CD14-positive monocyte (primary cell): ENCODE measurements at regions not wholly inside any gene's neighbourhood (a gene's known extent, or its start where the extent isn't known, plus 50 kb on each side); places are given as distances from the start of the nearest gene placed in this dataset.

Source experiments
- DNase-seq, 3 donors: peaks; one replicate each; pipeline ENCODE4 v3.0.0-alpha.2; 2011 to 2022
- H2AFZ ChIP-seq: 2 replicates; pipeline ENCODE4 v1.6.0; 2012; ENCODE audit warnings: mild to moderate bottlenecking, low read depth, low read length, inconsistent platforms; ENCODE audit not compliant: insufficient read depth, poor library complexity, severe bottlenecking
- H3K27ac ChIP-seq, 2 donors: 1 replicate in 1 of 2; 2 replicates in 1 of 2; pipeline ENCODE4 v1.5.1; 2012 to 2013; ENCODE audit warnings: low read length in 2 of 2, control low read depth in 1 of 2, inconsistent platforms in 1 of 2, low read depth in 1 of 2, mild to moderate bottlenecking in 1 of 2
- H3K27me3 ChIP-seq, 2 donors: one replicate each; pipeline versions ENCODE4 v1.6.0 to v1.6.1; 2011 to 2013; ENCODE audit warnings: low read length in 2 of 2; ENCODE audit not compliant: control insufficient read depth in 2 of 2, insufficient read depth in 2 of 2
- H3K36me3 ChIP-seq, 2 donors: replicated peaks in 1 of 2; 1 replicate in 1 of 2; 2 replicates in 1 of 2; pipeline versions ENCODE4 v1.5.1 to v1.6.1; 2012 to 2013; ENCODE audit warnings: low read length in 2 of 2, control low read depth in 1 of 2, inconsistent platforms in 1 of 2, mild to moderate bottlenecking in 1 of 2; ENCODE audit not compliant: insufficient read depth in 2 of 2, control insufficient read depth in 1 of 2
- H3K4me1 ChIP-seq, 2 donors: 1 replicate in 1 of 2; 2 replicates in 1 of 2; pipeline versions ENCODE4 v1.5.1 to v1.6.1; 2012 to 2013; ENCODE audit warnings: low read length in 2 of 2, control low read depth in 1 of 2, inconsistent platforms in 1 of 2, mild to moderate bottlenecking in 1 of 2, moderate library complexity in 1 of 2; ENCODE audit not compliant: insufficient read depth in 2 of 2, control insufficient read depth in 1 of 2
- H3K4me2 ChIP-seq: replicated peaks from 2 replicates; pipeline ENCODE3; 2012; ENCODE audit warnings: low read length, moderate library complexity, mild to moderate bottlenecking; ENCODE audit not compliant: poor library complexity, severe bottlenecking; ENCODE audit errors: extremely low read depth
- H3K4me3 ChIP-seq, 3 experiments: fragments of 200-600 bp in 1 of 3; sonication (generic) in 1 of 3; replicated peaks in 1 of 3; 1 replicate in 2 of 3; 2 replicates in 1 of 3; pipeline ENCODE4 v1.5.1; 2011 to 2013; ENCODE audit warnings: low read length in 3 of 3, mild to moderate bottlenecking in 3 of 3, control low read depth in 2 of 3, low read depth in 2 of 3, inconsistent platforms in 1 of 3, moderate library complexity in 1 of 3
- H3K79me2 ChIP-seq: 2 replicates; pipeline ENCODE4 v1.6.0; 2012; ENCODE audit warnings: mild to moderate bottlenecking, control low read depth, inconsistent platforms, low read length, moderate library complexity; ENCODE audit not compliant: insufficient read depth
- H3K9ac ChIP-seq: 2 replicates; pipeline ENCODE4 v1.6.0; 2017; ENCODE audit warnings: low read length, mild to moderate bottlenecking; ENCODE audit not compliant: insufficient read depth, poor library complexity, severe bottlenecking
- H3K9me3 ChIP-seq, 2 donors: replicated peaks in 1 of 2; 1 replicate in 1 of 2; 2 replicates in 1 of 2; pipeline versions ENCODE4 v1.5.1 to v1.6.1; 2012 to 2013; ENCODE audit warnings: low read length in 2 of 2, control low read depth in 1 of 2; ENCODE audit not compliant: control insufficient read depth in 1 of 2, insufficient read depth in 1 of 2
- H4K20me1 ChIP-seq: 2 replicates; pipeline ENCODE4 v1.6.0; 2012; ENCODE audit warnings: mild to moderate bottlenecking, low read length, control low read depth, moderate library complexity; ENCODE audit not compliant: insufficient read depth
- H3K27ac Mint-ChIP-seq, 7 donors: one replicate each; pipeline ENCODE4 v1.8.0; 2020; ENCODE audit warnings: mild to moderate bottlenecking in 7 of 7, mixed read lengths in 7 of 7, moderate library complexity in 6 of 7, inconsistent platforms in 2 of 7
- H3K27me3 Mint-ChIP-seq, 3 donors: one replicate each; pipeline ENCODE4 v1.8.0; 2021 to 2022; ENCODE audit warnings: low read depth in 3 of 3, mild to moderate bottlenecking in 3 of 3, mixed read lengths in 3 of 3, moderate library complexity in 3 of 3, inconsistent platforms in 1 of 3
- H3K36me3 Mint-ChIP-seq, 2 donors: one replicate each; pipeline ENCODE4 v1.8.0; 2020; ENCODE audit warnings: mixed read lengths in 2 of 2, inconsistent platforms in 1 of 2, mild to moderate bottlenecking in 1 of 2
- H3K4me1 Mint-ChIP-seq: one replicate; pipeline ENCODE4 v1.8.0; 2020; ENCODE audit warnings: mild to moderate bottlenecking, mixed read lengths
- H3K4me3 Mint-ChIP-seq, 2 donors: one replicate each; pipeline ENCODE4 v1.8.0; 2020; ENCODE audit warnings: mild to moderate bottlenecking in 2 of 2, mixed read lengths in 2 of 2, moderate library complexity in 1 of 2
- H3K9me3 Mint-ChIP-seq, 7 donors: one replicate each; pipeline ENCODE4 v1.8.0; 2020 to 2022; ENCODE audit warnings: mixed read lengths in 7 of 7, mild to moderate bottlenecking in 6 of 7, moderate library complexity in 6 of 7, inconsistent platforms in 2 of 7
- CTCF ChIP-seq: fragments of 200-600 bp; IDR thresholded peaks from one replicate; pipeline ENCODE4 v1.8.0; 2022; ENCODE audit warnings: antibody characterized with exemption, mild to moderate bottlenecking
- WGBS: methylation state at CpG from one replicate; pipeline ENCODE4 v1.1.5; 2013; ENCODE audit warnings: missing lambda C conversion rate; ENCODE audit not compliant: insufficient coverage; 5-methylcytosine and 5-hydroxymethylcytosine counted together
- intact Hi-C, 2 donors: fragments of 100-400 bp; cut with micrococcal nuclease; formaldehyde crosslinking; loops; one replicate each; pipeline versions ENCODE4 v1.15.0 to v1.15.1; 2023

GRCh38 chr14:73794146-73794545, 57.5 kb upstream of the PTGR2 start:
- Mint-ChIP-seq H3K9me3 (no peaks in the 10 kb centered on the region), H3K36me3 (no peaks in the 10 kb centered on the region), H3K4me3 (no peak overlapping the region), H3K27me3 (peaks cover 0 to 2% (median 2%) of the 10 kb centered on the region in 3 donors), H3K27ac (peak overlapping the region in 5 of 7 donors; percentile 18 to 85 (median 64)), H3K4me1 (peaks cover 29% of the 10 kb centered on the region)
- no peak for TF ChIP-seq CTCF
- Histone ChIP-seq H4K20me1 (no peaks in the 10 kb centered on the region), H3K27ac (peak overlapping the region in 1 of 2 donors; percentile 24), H3K27me3 (no peaks in the 10 kb centered on the region), H2AFZ (no peak overlapping the region), H3K79me2 (no peaks in the 10 kb centered on the region), H3K4me2 (no peak overlapping the region), H3K36me3 (no peaks in the 10 kb centered on the region), H3K9me3 (no peaks in the 10 kb centered on the region), H3K9ac (no peak overlapping the region), H3K4me1 (peaks cover 18 to 21% of the 10 kb centered on the region in 2 donors), H3K4me3 (no peak overlapping the region)
- intact Hi-C loops = no loop called here
- no peak for DNase-seq
- WGBS = no CpG with 5 or more reads among the region's 1 CpG

- Histone ChIP-seq H3K4me1 (peaks cover 32 to 33% of the 10 kb centered on the region in 2 donors), H3K9me3 (no peaks in the 10 kb centered on the region), H3K79me2 (peaks cover 10% of the 10 kb centered on the region), H3K9ac (no peak overlapping the region), H3K36me3 (no peaks in the 10 kb centered on the region), H3K4me2 (no peak overlapping the region), H3K4me3 (no peak overlapping the region), H4K20me1 (no peaks in the 10 kb centered on the region), H3K27me3 (no peaks in the 10 kb centered on the region), H3K27ac (no peak overlapping the region), H2AFZ (no peak overlapping the region)
- H3K9me3 Mint-ChIP-seq = no peaks in the 10 kb centered on the region
- H3K27ac Mint-ChIP-seq = no peak overlapping the region
- intact Hi-C loops = no loop called here
- no peak overlapping the region for H3K4me3 Mint-ChIP-seq
- 98% methylated on average over 3 of the region's 4 CpGs for WGBS
- peaks cover 0 to 2% (median 1%) of the 10 kb centered on the region in 3 donors for H3K27me3 Mint-ChIP-seq
- no peak for DNase-seq
- H3K36me3 Mint-ChIP-seq = no peaks in the 10 kb centered on the region
- H3K4me1 Mint-ChIP-seq = peaks cover 46% of the 10 kb centered on the region
- TF ChIP-seq CTCF = no peak
Measured at GRCh38 chr14:73792481-73792880, 59.1 kb upstream of the PTGR2 start.
